K562 (cell line): ENCODE measurements at regions not wholly inside any gene's neighbourhood (a gene's known extent, or its start where the extent isn't known, plus 50 kb on each side); places are given as distances from the start of the nearest gene placed in this dataset.

Source experiments
- ATAC-seq: fragments of 200-7000 bp; cut with Tn5 transposase; 3 replicates; pipeline ENCODE4 v1.9.1; 2020; ENCODE audit warnings: moderate library complexity
- BruUV-seq: library from RNA; stranded (reverse); fragments of 400-500 nt; replicated peaks from 2 replicates; lab custom pipeline; 2021; lab: Mats Ljungman, UMichigan
- CTCF ChIA-PET: fragments of 300-600 bp; formaldehyde crosslinking; extraction: SDS; loops from one replicate; lab custom pipeline; 2021; ENCODE audit warnings: low intra/inter-chr PET ratio; lab: Yijun Ruan, JAX
- POLR2A ChIA-PET: fragments of 300-600, 350-650 bp; sonication (Branson Sonifier 250); formaldehyde crosslinking; extraction: SDS; loops from one replicate; lab custom pipeline; 2021; ENCODE audit warnings: antibody characterized with exemption, inconsistent platforms; lab: Yijun Ruan, JAX
- DNase-seq, 4 experiments: peaks; one replicate each; pipeline versions ENCODE4 v3.0.0 to v3.0.0-alpha.2; 2011 to 2018; ENCODE audit warnings: low spot score in 3 of 4, mixed read lengths in 3 of 4; ENCODE audit errors: extremely low read depth in 1 of 4
- FAIRE-seq: peaks from 2 replicates; lab custom pipeline; 2011; peaks lifted over from hg19 to GRCh38; lab: Jason Lieb, UNC
- H2AFZ ChIP-seq: 2 replicates; pipeline ENCODE4 v1.6.0; 2011; ENCODE audit warnings: low read depth, low read length, control low read depth, inconsistent platforms
- H3K27ac ChIP-seq: fragments of 200-600 bp; 3 replicates; pipeline ENCODE4 v1.8.0; 2011; ENCODE audit warnings: low read depth, mild to moderate bottlenecking, control low read depth, inconsistent platforms, low read length, moderate library complexity, mixed read lengths; ENCODE audit errors: extremely low read depth
- H3K27me3 ChIP-seq, 2 experiments: fragments of 300-600 bp in 1 of 2; 2 replicates in 1 of 2; 3 replicates in 1 of 2; pipeline versions ENCODE4 v1.6.0 to v1.8.0; 2011; ENCODE audit warnings: inconsistent platforms in 2 of 2, low read length in 2 of 2, mild to moderate bottlenecking in 1 of 2, mixed read lengths in 1 of 2, moderate library complexity in 1 of 2; ENCODE audit not compliant: control insufficient read depth in 2 of 2, insufficient read depth in 2 of 2
- H3K36me3 ChIP-seq: fragments of 300-600 bp; 3 replicates; pipeline ENCODE4 v1.8.0; 2011; ENCODE audit warnings: mild to moderate bottlenecking, low read length, inconsistent platforms; ENCODE audit not compliant: control insufficient read depth, insufficient read depth
- H3K4me1 ChIP-seq, 2 experiments: fragments of 200-600 bp in 1 of 2; replicated peaks in 1 of 2; 2 replicates in 1 of 2; 3 replicates in 1 of 2; pipeline versions ENCODE4 v1.5.1 to v1.8.0; 2011; ENCODE audit warnings: inconsistent platforms in 2 of 2, low read length in 2 of 2, mild to moderate bottlenecking in 1 of 2, mixed read lengths in 1 of 2, moderate library complexity in 1 of 2; ENCODE audit not compliant: control insufficient read depth in 2 of 2, insufficient read depth in 2 of 2
- H3K4me2 ChIP-seq: 2 replicates; pipeline ENCODE4 v1.6.1; 2011; ENCODE audit warnings: low read length, control low read depth, inconsistent platforms, mixed read lengths; ENCODE audit not compliant: insufficient read depth
- H3K4me3 ChIP-seq: fragments of 200-600 bp; sonication (generic), shearing (Covaris generic); 2 replicates; pipeline ENCODE4 v1.5.1; 2016; ENCODE audit warnings: control low read depth, inconsistent platforms
- H3K79me2 ChIP-seq: fragments of 200-600 bp; 3 replicates; pipeline ENCODE4 v1.8.0; 2011; ENCODE audit warnings: low read length, inconsistent platforms; ENCODE audit not compliant: control insufficient read depth, insufficient read depth
- H3K9ac ChIP-seq, 2 experiments: 2 replicates each; pipeline versions ENCODE4 v1.6.0 to v1.6.1; 2011; ENCODE audit warnings: low read depth in 2 of 2, low read length in 2 of 2, control low read depth in 1 of 2, inconsistent platforms in 1 of 2, mild to moderate bottlenecking in 1 of 2, mixed read lengths in 1 of 2; ENCODE audit not compliant: insufficient read depth in 1 of 2
- H3K9me1 ChIP-seq: one replicate; pipeline ENCODE4 v1.6.0; 2011; ENCODE audit warnings: inconsistent platforms, mild to moderate bottlenecking, low read length, moderate library complexity; ENCODE audit not compliant: control insufficient read depth, insufficient read depth
- H3K9me3 ChIP-seq: replicated peaks from 2 replicates; pipeline ENCODE4 v1.5.1; 2011; ENCODE audit warnings: low read depth, low read length, inconsistent platforms; ENCODE audit not compliant: control insufficient read depth, insufficient read depth
- H4K20me1 ChIP-seq: replicated peaks from 2 replicates; pipeline ENCODE4 v1.6.1; 2011; ENCODE audit warnings: low read length, inconsistent platforms, mixed read lengths; ENCODE audit not compliant: control insufficient read depth, insufficient read depth
- HDAC2 ChIP-seq: fragments of 450-650 bp; IDR thresholded peaks from 2 replicates; pipeline ENCODE4 v1.6.1; 2016; ENCODE audit warnings: mild to moderate bottlenecking
- HNRNPH1 ChIP-seq: fragments of 200-400 bp; formaldehyde crosslinking; optimal IDR thresholded peaks from 2 replicates; pipeline ENCODE3; 2017; ENCODE audit warnings: low read depth, mild to moderate bottlenecking, low read length, moderate library complexity
- MXI1 ChIP-seq: IDR thresholded peaks from 2 replicates; pipeline ENCODE4 v1.6.1; 2011; ENCODE audit warnings: low read depth, mild to moderate bottlenecking, improper control_type of control experiment, low read length
- NUFIP1 ChIP-seq: fragments of 450-650 bp; IDR thresholded peaks from 2 replicates; pipeline ENCODE4 v1.6.1; 2018; ENCODE audit not compliant: partially characterized antibody
- TAL1 ChIP-seq: fragments of 450-650 bp; IDR thresholded peaks from 2 replicates; pipeline ENCODE4 v1.6.1; 2016; ENCODE audit warnings: mild to moderate bottlenecking
- ZNF707 ChIP-seq: fragments of 250-450 bp; sonication (Bioruptor Pico); conservative IDR thresholded peaks from 2 replicates; pipeline ENCODE4 v1.8.0; 2022; ENCODE audit warnings: inconsistent platforms, mild to moderate bottlenecking, moderate library complexity
- WGBS: fragments of 100-300 bp; shearing (Covaris generic); methylation state at CpG from one replicate; pipeline ENCODE4 v1.1.6; 2016; ENCODE audit warnings: low coverage, mixed read lengths; ENCODE audit not compliant: insufficient coverage; ENCODE audit errors: missing lambda C conversion rate; 5-methylcytosine and 5-hydroxymethylcytosine counted together
- in situ Hi-C: fragments of 300-500 bp; cut with MboI; formaldehyde crosslinking; loops from 4 replicates; pipeline ENCODE4 v1.15.0; 2018; ENCODE audit warnings: inconsistent platforms, mixed read lengths
- intact Hi-C: fragments of 100-400 bp; cut with micrococcal nuclease; formaldehyde crosslinking; loops from 2 replicates; pipeline ENCODE4 v1.14.2; 2022
- TF ChIP-seq, protein P1 (sequence below): fragments of 250-450 bp; sonication (Bioruptor Pico); IDR thresholded peaks from 2 replicates; pipeline ENCODE4 v1.5.0; 2022; ENCODE audit warnings: mild to moderate bottlenecking
- TF ChIP-seq, protein P2 (sequence below): fragments of 250-450 bp; sonication (Bioruptor Pico); IDR thresholded peaks from 2 replicates; pipeline ENCODE4 v1.5.0; 2020; ENCODE audit warnings: mild to moderate bottlenecking
- TF ChIP-seq, protein P3 (sequence below): fragments of 250-450 bp; sonication (Bioruptor Pico); IDR thresholded peaks from 2 replicates; pipeline ENCODE4 v1.9.0; 2021; ENCODE audit warnings: mild to moderate bottlenecking
- TF ChIP-seq, protein P4 (sequence below): fragments of 450-650 bp; conservative IDR thresholded peaks from 2 replicates; pipeline ENCODE4 v1.6.1; 2016; ENCODE audit warnings: missing genetic modification characterization, low read depth, mild to moderate bottlenecking, missing compliant biosample characterization, moderate library complexity

DNA sequence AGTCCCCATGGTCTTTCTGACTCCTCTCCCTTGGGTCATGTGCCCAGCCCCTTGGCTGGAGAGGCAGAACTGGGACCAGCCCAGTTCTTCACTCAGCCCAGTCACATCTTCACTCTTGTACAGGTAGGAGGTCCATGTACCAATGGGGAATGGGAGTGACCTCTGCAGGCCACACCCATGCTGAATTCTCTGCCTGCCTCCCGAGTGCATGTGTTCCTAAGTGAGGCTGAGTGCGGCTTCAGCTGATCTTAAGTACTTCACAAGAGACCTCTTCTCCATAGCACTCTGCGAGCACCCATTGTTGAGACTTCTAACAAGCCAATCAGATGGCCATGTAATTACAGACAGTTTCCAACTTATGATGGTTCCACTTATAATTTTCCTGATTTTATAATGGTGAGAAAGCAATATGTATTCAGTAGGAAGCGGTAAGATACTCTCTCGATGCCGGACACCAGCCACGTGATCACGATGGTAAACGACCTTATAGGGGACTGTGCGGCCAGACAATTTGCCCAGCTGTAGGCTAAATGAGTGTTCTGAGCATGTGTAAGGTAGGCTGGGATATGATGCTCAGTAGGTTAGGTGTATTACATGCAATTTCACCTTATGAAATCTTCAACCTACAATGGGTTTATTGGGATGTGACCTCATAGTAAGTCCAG is 112.1 kb downstream of the KLF13 start:
- no peak overlapping the region for H2AFZ ChIP-seq
- H3K4me1 ChIP-seq: peaks cover 5 to 17% of the 10 kb centered on the region in 2 experiments; a peak in 4 of 5 replicates
- H4K20me1 ChIP-seq: no peaks in the 10 kb centered on the region; the same call in 1 of the 2 replicates
- WGBS: 6% methylated on average over 10 of the region's 10 CpGs
- BruUV-seq: no TSS peak
- POLR2A ChIA-PET: interaction anchor here (0.5 kb wide), 1 partner anchor 1993 kb away, joined by 3 read pairs; no protein-coding TSS in a partner anchor
- TF ChIP-seq, protein P1, sequence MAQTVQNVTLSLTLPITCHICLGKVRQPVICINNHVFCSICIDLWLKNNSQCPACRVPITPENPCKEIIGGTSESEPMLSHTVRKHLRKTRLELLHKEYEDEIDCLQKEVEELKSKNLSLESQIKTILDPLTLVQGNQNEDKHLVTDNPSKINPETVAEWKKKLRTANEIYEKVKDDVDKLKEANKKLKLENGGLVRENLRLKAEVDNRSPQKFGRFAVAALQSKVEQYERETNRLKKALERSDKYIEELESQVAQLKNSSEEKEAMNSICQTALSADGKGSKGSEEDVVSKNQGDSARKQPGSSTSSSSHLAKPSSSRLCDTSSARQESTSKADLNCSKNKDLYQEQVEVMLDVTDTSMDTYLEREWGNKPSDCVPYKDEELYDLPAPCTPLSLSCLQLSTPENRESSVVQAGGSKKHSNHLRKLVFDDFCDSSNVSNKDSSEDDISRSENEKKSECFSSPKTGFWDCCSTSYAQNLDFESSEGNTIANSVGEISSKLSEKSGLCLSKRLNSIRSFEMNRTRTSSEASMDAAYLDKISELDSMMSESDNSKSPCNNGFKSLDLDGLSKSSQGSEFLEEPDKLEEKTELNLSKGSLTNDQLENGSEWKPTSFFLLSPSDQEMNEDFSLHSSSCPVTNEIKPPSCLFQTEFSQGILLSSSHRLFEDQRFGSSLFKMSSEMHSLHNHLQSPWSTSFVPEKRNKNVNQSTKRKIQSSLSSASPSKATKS (CRISPR knock-in tag): no peak
- TF ChIP-seq, protein P2, sequence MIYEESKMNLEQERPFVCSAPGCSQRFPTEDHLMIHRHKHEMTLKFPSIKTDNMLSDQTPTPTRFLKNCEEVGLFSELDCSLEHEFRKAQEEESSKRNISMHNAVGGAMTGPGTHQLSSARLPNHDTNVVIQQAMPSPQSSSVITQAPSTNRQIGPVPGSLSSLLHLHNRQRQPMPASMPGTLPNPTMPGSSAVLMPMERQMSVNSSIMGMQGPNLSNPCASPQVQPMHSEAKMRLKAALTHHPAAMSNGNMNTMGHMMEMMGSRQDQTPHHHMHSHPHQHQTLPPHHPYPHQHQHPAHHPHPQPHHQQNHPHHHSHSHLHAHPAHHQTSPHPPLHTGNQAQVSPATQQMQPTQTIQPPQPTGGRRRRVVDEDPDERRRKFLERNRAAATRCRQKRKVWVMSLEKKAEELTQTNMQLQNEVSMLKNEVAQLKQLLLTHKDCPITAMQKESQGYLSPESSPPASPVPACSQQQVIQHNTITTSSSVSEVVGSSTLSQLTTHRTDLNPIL (CRISPR knock-in tag): no peak
- TF ChIP-seq MXI1 (no peak), HDAC2 (no peak), HNRNPH1 (no peak), TAL1 (no peak), ZNF707 (CRISPR knock-in tag) (no peak), NUFIP1 (no peak)
- TF ChIP-seq, protein P3, sequence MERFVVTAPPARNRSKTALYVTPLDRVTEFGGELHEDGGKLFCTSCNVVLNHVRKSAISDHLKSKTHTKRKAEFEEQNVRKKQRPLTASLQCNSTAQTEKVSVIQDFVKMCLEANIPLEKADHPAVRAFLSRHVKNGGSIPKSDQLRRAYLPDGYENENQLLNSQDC: no peak
- TF ChIP-seq, protein P4, sequence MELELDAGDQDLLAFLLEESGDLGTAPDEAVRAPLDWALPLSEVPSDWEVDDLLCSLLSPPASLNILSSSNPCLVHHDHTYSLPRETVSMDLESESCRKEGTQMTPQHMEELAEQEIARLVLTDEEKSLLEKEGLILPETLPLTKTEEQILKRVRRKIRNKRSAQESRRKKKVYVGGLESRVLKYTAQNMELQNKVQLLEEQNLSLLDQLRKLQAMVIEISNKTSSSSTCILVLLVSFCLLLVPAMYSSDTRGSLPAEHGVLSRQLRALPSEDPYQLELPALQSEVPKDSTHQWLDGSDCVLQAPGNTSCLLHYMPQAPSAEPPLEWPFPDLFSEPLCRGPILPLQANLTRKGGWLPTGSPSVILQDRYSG (tag): no peak
- intact Hi-C loops: loop anchor here (5.0 to 10.0 kb wide), 2 partner anchors 49 to 536 kb away; no protein-coding TSS in a partner anchor
- H3K27me3 ChIP-seq: peaks cover 14 to 27% of the 10 kb centered on the region in 2 experiments; a peak in 4 of 5 replicates
- no peaks in the 10 kb centered on the region for H3K79me2 ChIP-seq
- CTCF ChIA-PET: interaction anchor here (1.0 kb wide), 1 partner anchor 50 kb away, joined by 5 read pairs; no protein-coding TSS in a partner anchor
- no peak overlapping the region for H3K4me3 ChIP-seq
- in situ Hi-C loops: loop anchor here (5.0 kb wide), 2 partner anchors 49 to 241 kb away; no protein-coding TSS in a partner anchor
- no peak overlapping the region for H3K27ac ChIP-seq
- H3K9me3 ChIP-seq: no peaks in the 10 kb centered on the region
- H3K9ac ChIP-seq: no peak overlapping the region
- H3K9me1 ChIP-seq: no peaks in the 10 kb centered on the region
- no peak overlapping the region for H3K4me2 ChIP-seq
- no peak for ATAC-seq
- FAIRE-seq: no peak
- no peaks in the 10 kb centered on the region for H3K36me3 ChIP-seq
- peak in 1 of 4 experiments; percentile 17 for DNase-seq
